Activated CD4-positive, alpha-beta T cell treated with anti-CD3 and anti-CD28 coated beads for 4 hours (primary cell): ENCODE measurements at regions not wholly inside any gene's neighbourhood (a gene's known extent, or its start where the extent isn't known, plus 50 kb on each side); places are given as distances from the start of the nearest gene placed in this dataset.
"Not testable (repeated sequence)": the region's sequence is repeated elsewhere in the genome, so short reads cannot be mapped to it uniquely, and the experiment has no call there.

Source experiments
- DNase-seq, 2 donors: peaks; one replicate each; pipeline ENCODE4 v3.0.0-alpha.2; 2020

- no peak for DNase-seq
Measured at GRCh38 chr18:63071701-63072141, 247.8 kb downstream of the BCL2 start.

DNA sequence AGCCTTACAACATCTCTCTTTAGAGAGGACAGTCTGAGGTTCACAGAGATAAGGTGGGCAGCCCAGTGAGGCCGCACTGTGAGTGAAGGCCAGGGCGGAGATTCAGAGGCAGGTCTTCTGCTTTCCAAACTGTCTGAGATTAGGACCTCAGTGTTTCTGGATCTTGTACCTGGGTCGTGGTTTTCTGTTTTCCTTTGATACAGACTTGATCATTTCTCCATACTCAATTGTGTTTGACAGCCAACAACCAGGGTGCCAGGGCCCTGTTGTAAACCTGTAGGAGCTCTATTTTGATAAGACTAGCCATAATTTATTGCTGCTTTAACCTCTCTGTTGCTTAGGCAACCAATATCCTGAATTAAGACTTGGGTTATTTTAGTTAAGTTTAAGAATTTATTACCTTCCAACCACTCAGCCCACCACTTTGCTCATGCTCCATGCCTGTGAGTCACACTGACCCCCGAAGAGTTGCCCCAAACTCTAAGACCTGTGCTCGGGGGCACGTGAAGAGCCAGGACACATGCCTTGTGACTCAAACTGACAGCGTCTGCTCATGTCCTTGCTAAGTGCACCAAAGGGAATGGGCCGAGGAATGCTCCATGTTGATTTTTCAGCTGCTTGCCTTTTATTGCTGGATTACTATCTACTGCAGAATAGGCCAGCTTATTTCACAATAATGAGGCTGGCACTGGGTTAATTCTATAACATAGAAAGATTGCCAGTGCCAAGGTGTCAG, 248.6 kb downstream of the BCL2 start:
- DNase-seq = no peak

GRCh38 chr18:63069496-63069895, 250.1 kb downstream of the BCL2 start:
- no peak for DNase-seq

- peak in 1 of 2 donors; percentile 4 for DNase-seq
Measured at GRCh38 chr18:63067939-63068338, 251.6 kb downstream of the BCL2 start.

GRCh38 chr18:63065172-63065571, 254.4 kb downstream of the BCL2 start:
- DNase-seq = no peak

DNA sequence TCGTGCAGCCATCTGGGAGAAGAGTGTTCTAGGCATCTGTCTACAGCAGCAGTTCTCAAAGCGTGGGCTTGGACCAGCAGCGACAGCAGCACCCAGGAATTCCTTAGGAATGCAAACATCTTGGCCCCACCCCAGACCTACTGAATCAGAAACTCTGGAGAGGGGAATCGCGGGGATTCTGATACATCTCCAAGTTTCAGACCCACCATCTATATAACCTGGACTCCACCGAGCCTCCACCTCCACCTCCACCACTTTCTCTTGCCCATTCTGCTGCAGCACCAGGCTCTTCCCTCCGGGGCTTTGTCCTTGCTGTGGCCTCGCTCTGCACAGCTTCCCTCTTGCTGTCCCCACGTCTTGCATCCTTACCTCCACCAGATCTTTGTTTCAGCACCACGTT, 256.4 kb downstream of the BCL2 start:
- no peak for DNase-seq

GRCh38 chr18:63062246-63062645, 257.3 kb downstream of the BCL2 start:
- no peak for DNase-seq

DNA sequence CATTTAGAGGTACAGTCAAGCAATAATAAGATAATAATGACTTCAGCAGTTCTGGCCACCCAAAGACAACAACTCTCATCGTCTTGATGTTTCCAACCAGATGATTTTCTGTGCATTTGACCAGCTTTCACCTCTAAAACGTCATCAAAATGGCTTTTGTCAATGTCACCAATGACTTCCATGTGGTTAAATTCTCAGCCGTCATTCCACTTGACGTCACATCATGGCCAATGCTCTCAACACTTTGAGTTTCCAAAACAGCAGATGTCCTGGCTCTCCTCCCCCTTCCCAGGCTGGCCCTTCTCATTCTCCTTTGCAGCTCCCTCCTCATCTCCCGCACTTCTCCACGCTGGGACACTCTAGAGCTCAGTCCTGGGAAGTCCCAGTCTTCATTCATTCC, 258.3 kb downstream of the BCL2 start:
- no peak for DNase-seq

GRCh38 chr18:63058521-63058920, 261.0 kb downstream of the BCL2 start:
- DNase-seq = no peak

- no peak for DNase-seq
Measured at GRCh38 chr18:63057707-63058106, 261.9 kb downstream of the BCL2 start.

- no peak for DNase-seq
Measured at GRCh38 chr18:63054901-63055584, 264.5 kb downstream of the BCL2 start.

GRCh38 chr18:63051928-63052327, 267.6 kb downstream of the BCL2 start:
- no peak for DNase-seq

DNA sequence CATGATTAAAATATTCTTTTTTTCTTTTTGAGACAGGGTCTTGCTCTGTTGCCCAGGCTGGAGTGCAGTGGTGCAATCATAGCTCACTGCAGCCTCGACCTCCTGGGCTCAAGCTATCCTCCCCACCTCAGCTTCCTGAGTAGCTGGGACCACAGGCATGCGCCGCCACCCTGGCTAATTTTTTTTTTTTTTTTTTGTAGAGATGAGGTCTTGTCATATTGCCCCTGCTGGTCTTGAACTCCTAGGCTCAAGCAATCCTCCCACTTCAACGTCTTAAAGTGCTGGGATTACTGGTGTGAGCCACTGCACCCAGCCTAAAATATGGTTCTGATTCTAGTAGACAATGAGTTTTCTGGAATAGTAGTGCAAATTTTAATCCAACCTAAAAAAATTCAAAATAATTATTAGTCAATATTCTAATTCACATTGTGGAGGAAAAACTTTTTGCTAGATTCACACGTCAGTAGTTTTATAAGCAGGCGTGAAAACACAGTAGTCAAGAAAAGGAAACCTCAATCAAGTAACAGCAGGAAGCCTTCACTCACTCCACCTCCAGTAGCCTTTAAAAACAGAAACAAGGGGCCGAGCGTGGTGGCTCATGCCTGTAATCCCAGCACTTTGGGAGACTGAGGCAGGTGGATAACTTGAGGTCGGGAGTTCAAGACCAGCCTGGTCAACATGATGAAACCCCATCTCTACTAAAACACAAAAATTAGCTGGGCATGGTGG, 268.7 kb downstream of the BCL2 start:
- not testable (repeated sequence) for DNase-seq

- no peak for DNase-seq
Measured at GRCh38 chr18:63046375-63046774, 273.2 kb downstream of the BCL2 start.

DNA sequence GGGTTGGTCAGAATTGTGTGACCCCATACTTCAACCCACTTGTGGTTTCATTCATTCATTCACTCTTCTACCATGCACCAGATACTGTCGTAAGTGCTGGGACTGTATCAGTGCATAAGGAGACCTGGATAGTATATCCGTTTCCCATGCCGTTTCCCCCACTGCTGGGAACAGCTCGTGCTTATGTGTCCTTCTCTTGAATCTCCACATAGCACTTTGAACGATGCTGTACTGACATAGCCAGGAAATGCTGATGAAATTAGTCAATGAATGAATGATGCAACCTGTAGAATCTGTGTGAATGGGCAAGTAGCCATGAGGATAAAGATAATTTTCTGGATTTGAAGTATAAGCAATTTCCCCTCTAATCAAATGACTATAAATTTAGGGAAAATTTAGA, 276.1 kb downstream of the BCL2 start:
- no peak for DNase-seq

DNA sequence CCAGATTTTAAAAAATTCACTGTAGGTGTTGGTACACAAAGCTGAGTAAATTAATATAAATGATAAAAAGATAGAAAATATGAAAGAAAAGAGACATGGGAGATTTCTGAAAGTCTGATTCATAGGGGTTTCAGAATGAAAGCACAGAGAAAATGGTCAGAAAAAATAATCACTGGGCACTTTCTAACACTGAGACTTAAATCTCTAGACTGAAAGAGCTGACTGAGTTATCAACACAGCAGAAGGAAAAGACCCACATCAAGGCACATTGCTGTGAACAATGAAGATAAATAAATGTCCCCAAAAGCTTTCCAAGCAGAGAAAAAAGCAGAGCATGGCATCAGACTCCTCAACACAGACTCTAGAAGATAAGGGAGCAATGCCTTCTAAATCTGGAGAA, 277.2 kb downstream of the BCL2 start:
- no peak for DNase-seq

GRCh38 chr18:63040788-63041410, 278.7 kb downstream of the BCL2 start:
- no peak for DNase-seq

DNA sequence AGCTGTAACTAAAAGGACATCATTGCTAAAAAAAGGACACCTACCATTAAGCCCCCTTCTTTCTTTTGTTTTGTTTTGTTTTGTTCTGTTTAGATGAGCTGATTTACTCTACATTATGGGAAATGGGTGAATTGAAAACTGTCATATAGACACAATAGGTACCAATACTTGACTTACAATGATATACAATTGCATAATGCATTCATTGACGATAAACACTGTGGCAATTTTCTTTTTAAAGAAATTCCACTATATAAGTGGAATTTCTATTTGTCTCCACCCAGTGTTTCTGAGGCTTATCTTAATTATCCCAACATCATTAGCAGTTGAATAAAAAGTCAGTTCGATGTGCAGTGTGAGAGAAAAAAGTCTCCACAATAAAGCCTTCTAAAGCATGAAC, 282.1 kb downstream of the BCL2 start:
- DNase-seq = no peak

GRCh38 chr18:63031375-63031774, 288.2 kb downstream of the BCL2 start:
- no peak for DNase-seq
